OCI-LY7 (cell line): ENCODE measurements at regions not wholly inside any gene's neighbourhood (a gene's known extent, or its start where the extent isn't known, plus 50 kb on each side); places are given as distances from the start of the nearest gene placed in this dataset.

ENCODE experiments used
- BruUV-seq: library from RNA; stranded (reverse); fragments of 400-500 nt; replicated peaks from 2 replicates; lab custom pipeline; 2021; lab: Mats Ljungman, UMichigan
- CTCF ChIA-PET: fragments of 300-600 bp; sonication (Branson Sonifier 250); formaldehyde crosslinking; loops from one replicate; lab custom pipeline; 2022; ENCODE audit warnings: antibody characterized with exemption; ENCODE audit not compliant: unreplicated experiment; lab: Charles Lee
- POLR2A ChIA-PET: fragments of 300-600 bp; sonication (Branson Sonifier 250); formaldehyde crosslinking; loops from one replicate; lab custom pipeline; 2022; ENCODE audit warnings: antibody characterized with exemption; lab: Charles Lee
- DNase-seq: peaks from one replicate; pipeline ENCODE4 v3.0.0-alpha.2; 2015; ENCODE audit warnings: low spot score
- H2AFZ ChIP-seq: fragments of 200-600 bp; sonication (generic), shearing (Covaris generic); 2 replicates; pipeline ENCODE4 v1.6.1; 2014; ENCODE audit warnings: mild to moderate bottlenecking, antibody characterized with exemption, low read length, moderate library complexity
- H3K27ac ChIP-seq: fragments of 200-600 bp; sonication (generic); 2 replicates; pipeline ENCODE4 v1.5.1; 2014; ENCODE audit warnings: mixed run types, low read depth, mild to moderate bottlenecking, moderate library complexity, low read length, inconsistent platforms; ENCODE audit not compliant: poor library complexity, severe bottlenecking
- H3K36me3 ChIP-seq: fragments of 200-600 bp; sonication (generic); 2 replicates; pipeline ENCODE4 v1.6.1; 2014; ENCODE audit warnings: mild to moderate bottlenecking, antibody characterized with exemption, low read length, moderate library complexity, mixed read lengths; ENCODE audit not compliant: insufficient read depth
- H3K4me1 ChIP-seq: fragments of 200-600 bp; sonication (generic); 2 replicates; pipeline ENCODE4 v1.5.1; 2014; ENCODE audit warnings: mild to moderate bottlenecking, low read length; ENCODE audit not compliant: insufficient read depth, poor library complexity, severe bottlenecking
- H3K4me2 ChIP-seq: fragments of 200-600 bp; sonication (generic); 2 replicates; pipeline ENCODE4 v1.6.1; 2014; ENCODE audit warnings: mild to moderate bottlenecking, low read length
- H3K4me3 ChIP-seq: fragments of 200-600 bp; sonication (generic); 2 replicates; pipeline ENCODE4 v1.5.1; 2014; ENCODE audit warnings: mild to moderate bottlenecking, low read depth, low read length; ENCODE audit not compliant: poor library complexity, severe bottlenecking
- H3K79me2 ChIP-seq: fragments of 200-600 bp; sonication (generic); 2 replicates; pipeline ENCODE4 v1.6.1; 2016; ENCODE audit warnings: low read depth, mild to moderate bottlenecking, low read length, moderate library complexity, mixed read lengths; ENCODE audit not compliant: insufficient read depth
- H3K9me2 ChIP-seq: fragments of 200-600 bp; sonication (generic); 2 replicates; pipeline ENCODE4 v1.6.1; 2016; ENCODE audit warnings: mild to moderate bottlenecking, low read length, mixed read lengths; ENCODE audit not compliant: insufficient read depth
- H3K9me3 ChIP-seq: fragments of 200-600 bp; sonication (generic); 2 replicates; pipeline ENCODE4 v1.6.1; 2014; ENCODE audit warnings: mild to moderate bottlenecking, mixed run types, low read length, mixed read lengths
- H4K20me1 ChIP-seq: fragments of 200-600 bp; sonication (generic); 2 replicates; pipeline ENCODE4 v1.6.1; 2014; ENCODE audit warnings: mild to moderate bottlenecking, antibody characterized with exemption, low read length, moderate library complexity, mixed read lengths; ENCODE audit not compliant: insufficient read depth
- CTCF ChIP-seq: fragments of 200-600 bp; sonication (generic); conservative IDR thresholded peaks from 2 replicates; pipeline ENCODE4 v1.5.1; 2014; ENCODE audit warnings: mild to moderate bottlenecking, antibody characterized with exemption, low read length, moderate library complexity, mixed read lengths
- EZH2phosphoT487 ChIP-seq: fragments of 200-600 bp; sonication (generic); IDR thresholded peaks from 2 replicates; pipeline ENCODE4 v1.6.1; 2018; ENCODE audit warnings: low read depth, borderline replicate concordance, mild to moderate bottlenecking, mixed run types, antibody characterized with exemption, low read length, moderate library complexity, mixed read lengths
- intact Hi-C: fragments of 100-400 bp; cut with micrococcal nuclease; formaldehyde crosslinking; loops from one replicate; pipeline ENCODE4 v1.10.0; 2022; ENCODE audit not compliant: unreplicated experiment

GRCh38 chr6:140041056-140041455 lies 666.6 kb upstream of the CITED2 start:
- H3K9me3 ChIP-seq, result no peaks in the 10 kb centered on the region
- intact Hi-C loops, result no loop called here
- POLR2A ChIA-PET, result no interaction called here
- H3K4me1 ChIP-seq, result no peaks in the 10 kb centered on the region
- H2AFZ ChIP-seq, result no peak overlapping the region
- no peaks in the 10 kb centered on the region for H4K20me1 ChIP-seq
- BruUV-seq, result no TSS peak
- H3K9me2 ChIP-seq, result no peaks in the 10 kb centered on the region
- CTCF ChIA-PET, result no interaction called here
- no peak for DNase-seq
- no peaks in the 10 kb centered on the region for H3K36me3 ChIP-seq
- no peak overlapping the region for H3K27ac ChIP-seq
- H3K79me2 ChIP-seq, result no peaks in the 10 kb centered on the region
- H3K4me2 ChIP-seq, result no peak overlapping the region
- TF ChIP-seq CTCF (no peak), EZH2phosphoT487 (no peak)
- H3K4me3 ChIP-seq, result no peak overlapping the region

DNA sequence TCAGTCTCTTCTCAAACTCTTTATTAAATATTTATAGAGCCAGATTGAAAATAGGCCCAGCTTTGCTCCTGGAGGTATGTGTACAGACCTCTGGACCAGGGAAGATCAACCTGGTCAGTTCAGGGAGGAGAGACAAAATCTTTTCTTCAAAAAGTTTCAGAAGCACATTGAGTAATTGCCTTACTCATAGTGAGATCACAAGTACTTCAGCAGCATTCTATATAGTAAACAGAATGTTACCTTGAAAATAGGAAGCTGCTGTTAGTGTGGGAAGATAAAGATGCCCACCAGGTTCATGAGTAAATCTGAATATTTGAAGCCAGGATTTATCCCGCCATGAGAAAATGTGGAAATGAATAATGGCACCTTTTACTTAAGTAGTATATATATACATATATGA lies 665.9 kb upstream of the CITED2 start:
- no peak for TF ChIP-seq CTCF
- TF ChIP-seq EZH2phosphoT487, result no peak
- Histone ChIP-seq H3K4me1 (no peaks in the 10 kb centered on the region), H3K4me2 (no peak overlapping the region), H3K36me3 (no peaks in the 10 kb centered on the region), H4K20me1 (no peaks in the 10 kb centered on the region), H3K4me3 (no peak overlapping the region), H2AFZ (no peak overlapping the region), H3K9me3 (no peaks in the 10 kb centered on the region), H3K79me2 (no peaks in the 10 kb centered on the region), H3K9me2 (no peaks in the 10 kb centered on the region), H3K27ac (no peak overlapping the region)
- ChIA-PET POLR2A (no interaction called here), CTCF (no interaction called here)
- intact Hi-C loops, result no loop called here
- DNase-seq, result no peak
- no TSS peak for BruUV-seq

GRCh38 chr6:140039364-140039763 lies 664.9 kb upstream of the CITED2 start:
- no peaks in the 10 kb centered on the region for H3K4me1 ChIP-seq
- no peaks in the 10 kb centered on the region for H4K20me1 ChIP-seq
- no TSS peak for BruUV-seq
- ChIA-PET POLR2A (interaction anchor here (0.6 to 1.6 kb wide), 2 partner anchors 14 to 93 kb away, joined by 3 to 8 read pairs; no protein-coding TSS in a partner anchor), CTCF (no interaction called here)
- no peak overlapping the region for H3K4me3 ChIP-seq
- intact Hi-C loops, result no loop called here
- DNase-seq, result no peak
- no peaks in the 10 kb centered on the region for H3K36me3 ChIP-seq
- H3K4me2 ChIP-seq, result no peak overlapping the region
- H2AFZ ChIP-seq, result no peak overlapping the region
- H3K79me2 ChIP-seq, result no peaks in the 10 kb centered on the region
- H3K27ac ChIP-seq, result no peak overlapping the region
- TF ChIP-seq EZH2phosphoT487, result no peak
- TF ChIP-seq CTCF, result no peak
- H3K9me2 ChIP-seq, result no peaks in the 10 kb centered on the region
- no peaks in the 10 kb centered on the region for H3K9me3 ChIP-seq
